ENCODE measurements at regions not wholly inside any gene's neighbourhood (a gene's known extent, or its start where the extent isn't known, plus 50 kb on each side); places are given as distances from the start of the nearest gene placed in this dataset.

DNA sequence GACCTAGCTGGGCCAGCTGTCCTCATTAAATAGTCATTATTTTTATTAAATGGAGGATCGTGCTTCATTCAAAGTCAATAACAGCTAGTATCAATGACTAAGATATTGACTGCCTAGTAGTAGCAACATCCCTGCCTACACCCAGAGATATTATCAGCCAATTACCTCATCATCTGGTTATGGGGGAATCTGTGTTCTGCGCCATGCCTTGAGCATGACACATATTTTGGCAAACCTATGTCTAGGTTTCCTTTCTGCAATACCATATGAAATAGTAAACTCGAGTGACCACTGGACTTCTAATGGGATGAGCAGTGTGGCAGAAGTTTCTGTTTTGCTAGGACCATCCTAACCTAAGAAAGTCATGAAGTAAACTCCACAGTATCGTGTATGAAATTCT is 50.0 kb upstream of the AADAT start:
- H3K27me3 ChIP-seq, result no peaks in the 10 kb centered on the region
- no peak for DNase-seq
- H3K36me3 ChIP-seq, result no peaks in the 10 kb centered on the region
- H3K9me3 ChIP-seq, result no peaks in the 10 kb centered on the region
- no peak overlapping the region for H3K27ac ChIP-seq
- TF ChIP-seq CTCF (IDR thresholded peaks at IDR 0.05) (no peak), POLR2A (IDR thresholded peaks at IDR 0.05) (no peak)
- 68 to 78% methylated on average over 4 of the region's 4 CpGs for WGBS, 2 donors
- H3K4me1 ChIP-seq, result peaks cover 0 to 6% (median 0%) of the 10 kb centered on the region in 3 donors
- intact Hi-C loops (cut with DNase I), result loop anchor here (10.0 kb wide), 1 partner anchor 115 kb away; no protein-coding TSS in a partner anchor
- no peak overlapping the region for H3K4me3 ChIP-seq

Small RNAs in the stretch of these regions (small RNA-seq; reads per million reads assigned to genes)
- gene AC097486.1 (0 reads per million in 4 donors), gene MIR6082 (0 reads per million in 4 donors), gene RNU6ATAC13P (0 reads per million in 4 donors)

Data from esophagus squamous epithelium (tissue), 5 donors.